Fibroblast of lung (primary cell): ENCODE measurements at regions not wholly inside any gene's neighbourhood (a gene's known extent, or its start where the extent isn't known, plus 50 kb on each side); places are given as distances from the start of the nearest gene placed in this dataset.

Source experiments
- DNase-seq, 2 donors: peaks; one replicate each; pipeline versions ENCODE4 v3.0.0 to v3.0.0-alpha.2; 2010; ENCODE audit warnings: low read depth in 2 of 2
- H2AFZ ChIP-seq: 2 replicates; pipeline ENCODE4 v1.5.1; 2012; ENCODE audit warnings: low read length, control low read depth, inconsistent platforms
- H3K27ac ChIP-seq: 2 replicates; pipeline ENCODE4 v1.5.1; 2011; ENCODE audit warnings: low read length, control low read depth; ENCODE audit not compliant: insufficient read depth
- H3K27me3 ChIP-seq: 2 replicates; pipeline ENCODE4 v1.5.1; 2011; ENCODE audit warnings: mild to moderate bottlenecking, low read length; ENCODE audit not compliant: control insufficient read depth, insufficient read depth
- H3K36me3 ChIP-seq: 2 replicates; pipeline ENCODE4 v1.5.1; 2011; ENCODE audit warnings: low read length; ENCODE audit not compliant: control insufficient read depth, insufficient read depth
- H3K4me1 ChIP-seq: 2 replicates; pipeline ENCODE4 v1.5.1; 2011; ENCODE audit warnings: low read length; ENCODE audit not compliant: control insufficient read depth, insufficient read depth; ENCODE audit errors: extremely low read depth
- H3K4me2 ChIP-seq: 2 replicates; pipeline ENCODE4 v1.5.1; 2011; ENCODE audit warnings: low read length, control low read depth; ENCODE audit not compliant: insufficient read depth; ENCODE audit errors: extremely low read depth
- H3K4me3 ChIP-seq, 4 experiments: fragments of 200-600 bp in 1 of 4; sonication (generic) in 1 of 4; replicated peaks in 1 of 4; 2 replicates each; pipeline ENCODE4 v1.5.1; 2011 to 2016; ENCODE audit warnings: low read length in 4 of 4, low read depth in 3 of 4, mild to moderate bottlenecking in 3 of 4, control low read depth in 2 of 4, inconsistent platforms in 1 of 4, mixed read lengths in 1 of 4; ENCODE audit not compliant: insufficient read depth in 1 of 4; ENCODE audit errors: control extremely low read depth in 1 of 4
- H3K79me2 ChIP-seq: 2 replicates; pipeline ENCODE4 v1.5.1; 2012; ENCODE audit warnings: mild to moderate bottlenecking, low read length, inconsistent platforms; ENCODE audit not compliant: control insufficient read depth, insufficient read depth
- H3K9ac ChIP-seq: 2 replicates; pipeline ENCODE4 v1.5.1; 2011; ENCODE audit warnings: mild to moderate bottlenecking, low read length, control low read depth; ENCODE audit not compliant: insufficient read depth
- H3K9me3 ChIP-seq: 2 replicates; pipeline ENCODE4 v1.5.1; 2012; ENCODE audit warnings: low read depth, low read length; ENCODE audit not compliant: control insufficient read depth, insufficient read depth
- H4K20me1 ChIP-seq: 2 replicates; pipeline ENCODE4 v1.5.1; 2011; ENCODE audit warnings: low read length; ENCODE audit not compliant: control insufficient read depth, insufficient read depth; ENCODE audit errors: extremely low read depth
- EZH2 ChIP-seq: IDR thresholded peaks from 2 replicates; pipeline ENCODE4 v1.5.1; 2012; ENCODE audit warnings: low read length, control low read depth, mild to moderate bottlenecking; ENCODE audit errors: missing control alignments
- TF ChIP-seq, protein P1 (sequence below), 2 donors: IDR thresholded peaks in 1 of 2; conservative IDR thresholded peaks in 1 of 2; 1 replicate in 1 of 2; 2 replicates in 1 of 2; pipeline ENCODE4 v1.5.1; 2011 to 2012; ENCODE audit warnings: low read length in 2 of 2, control low read depth in 1 of 2, inconsistent platforms in 1 of 2, low read depth in 1 of 2, mild to moderate bottlenecking in 1 of 2

DNA sequence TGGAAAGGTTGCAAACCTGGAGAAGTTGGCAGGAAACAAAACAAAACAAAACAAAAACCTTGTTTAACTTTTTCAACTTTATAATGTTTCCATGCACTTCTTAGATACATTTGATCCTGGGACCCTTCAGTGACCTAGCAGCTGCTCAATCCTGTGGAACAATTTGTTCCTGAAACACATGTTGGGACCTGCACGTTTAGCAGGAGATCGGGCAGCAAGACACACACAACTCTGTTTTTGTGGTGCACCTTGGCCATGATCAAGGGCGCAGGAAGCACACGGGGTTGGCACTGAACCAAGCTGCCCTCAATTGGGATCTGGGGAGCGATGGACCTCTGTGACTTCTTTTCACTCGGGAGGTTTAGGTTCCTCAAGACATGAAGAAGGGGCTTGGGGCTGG, 268.7 kb downstream of the LOXHD1 start:
- Histone ChIP-seq H3K4me2 (no peak overlapping the region), H3K36me3 (no peaks in the 10 kb centered on the region), H3K4me3 (no peak overlapping the region), H3K27me3 (no peaks in the 10 kb centered on the region), H3K27ac (no peak overlapping the region), H4K20me1 (no peaks in the 10 kb centered on the region), H3K4me1 (no peaks in the 10 kb centered on the region), H3K9me3 (no peaks in the 10 kb centered on the region), H3K9ac (no peak overlapping the region), H2AFZ (no peak overlapping the region), H3K79me2 (no peaks in the 10 kb centered on the region)
- no peak for DNase-seq
- TF ChIP-seq, protein P1, sequence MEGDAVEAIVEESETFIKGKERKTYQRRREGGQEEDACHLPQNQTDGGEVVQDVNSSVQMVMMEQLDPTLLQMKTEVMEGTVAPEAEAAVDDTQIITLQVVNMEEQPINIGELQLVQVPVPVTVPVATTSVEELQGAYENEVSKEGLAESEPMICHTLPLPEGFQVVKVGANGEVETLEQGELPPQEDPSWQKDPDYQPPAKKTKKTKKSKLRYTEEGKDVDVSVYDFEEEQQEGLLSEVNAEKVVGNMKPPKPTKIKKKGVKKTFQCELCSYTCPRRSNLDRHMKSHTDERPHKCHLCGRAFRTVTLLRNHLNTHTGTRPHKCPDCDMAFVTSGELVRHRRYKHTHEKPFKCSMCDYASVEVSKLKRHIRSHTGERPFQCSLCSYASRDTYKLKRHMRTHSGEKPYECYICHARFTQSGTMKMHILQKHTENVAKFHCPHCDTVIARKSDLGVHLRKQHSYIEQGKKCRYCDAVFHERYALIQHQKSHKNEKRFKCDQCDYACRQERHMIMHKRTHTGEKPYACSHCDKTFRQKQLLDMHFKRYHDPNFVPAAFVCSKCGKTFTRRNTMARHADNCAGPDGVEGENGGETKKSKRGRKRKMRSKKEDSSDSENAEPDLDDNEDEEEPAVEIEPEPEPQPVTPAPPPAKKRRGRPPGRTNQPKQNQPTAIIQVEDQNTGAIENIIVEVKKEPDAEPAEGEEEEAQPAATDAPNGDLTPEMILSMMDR (conservative IDR thresholded peaks at IDR 0.05 in 1 of 2, IDR thresholded peaks at IDR 0.05 in 1 of 2; ENCODE audit: low read depth in 1 of 2, low read length in 2 of 2), result no peak
- TF ChIP-seq EZH2, result no peak

DNA sequence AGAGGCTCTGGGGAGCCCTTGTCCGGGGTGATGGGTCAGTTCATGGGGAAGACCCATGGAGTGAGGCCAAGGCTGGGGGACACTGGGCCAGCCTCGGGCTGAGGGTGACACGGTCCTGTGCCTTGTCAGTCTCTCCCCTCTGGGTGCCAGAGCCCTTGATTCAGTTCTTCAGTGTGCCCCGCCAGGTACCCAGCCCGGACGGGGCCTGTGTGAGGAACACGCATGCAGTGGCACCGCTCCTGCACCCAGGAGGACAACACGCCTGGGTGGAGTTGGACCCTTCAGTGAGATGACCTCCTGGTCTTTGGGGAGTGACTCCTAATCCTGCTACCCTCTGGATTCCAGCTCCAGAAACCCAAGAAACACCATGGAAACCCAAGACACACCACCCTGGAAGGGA, 264.4 kb downstream of the LOXHD1 start:
- Histone ChIP-seq H3K4me3 (no peak overlapping the region), H3K27me3 (no peaks in the 10 kb centered on the region), H3K9ac (no peak overlapping the region), H3K4me2 (no peak overlapping the region), H3K4me1 (no peaks in the 10 kb centered on the region), H3K9me3 (no peaks in the 10 kb centered on the region), H4K20me1 (no peaks in the 10 kb centered on the region), H2AFZ (no peak overlapping the region), H3K27ac (no peak overlapping the region), H3K36me3 (no peaks in the 10 kb centered on the region), H3K79me2 (no peaks in the 10 kb centered on the region)
- TF ChIP-seq, protein P1 (conservative IDR thresholded peaks at IDR 0.05 in 1 of 2, IDR thresholded peaks at IDR 0.05 in 1 of 2; ENCODE audit: low read depth in 1 of 2, low read length in 2 of 2), result no peak
- no peak for TF ChIP-seq EZH2
- no peak for DNase-seq

DNA sequence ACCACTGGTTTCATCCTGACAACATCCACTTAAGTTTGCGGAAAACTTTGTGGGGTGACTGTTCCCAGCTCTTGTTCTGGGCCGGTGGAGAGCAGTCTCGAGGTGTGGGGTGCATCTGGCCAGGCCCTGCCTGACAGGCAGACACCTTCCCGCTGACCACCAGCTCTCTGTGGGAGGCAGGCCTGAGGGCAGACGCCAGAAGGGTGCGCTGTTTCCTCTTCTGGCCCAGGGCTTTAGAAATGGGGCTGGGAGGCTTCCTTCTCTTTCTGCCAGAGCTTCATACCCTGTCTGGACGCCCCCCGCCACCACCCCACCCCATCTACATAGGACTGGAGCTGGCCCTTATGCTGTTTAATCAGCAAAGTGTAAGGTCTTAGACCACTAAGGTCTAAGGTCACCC, 263.8 kb downstream of the LOXHD1 start:
- TF ChIP-seq EZH2, result no peak
- TF ChIP-seq, protein P1 (conservative IDR thresholded peaks at IDR 0.05 in 1 of 2, IDR thresholded peaks at IDR 0.05 in 1 of 2; ENCODE audit: low read depth in 1 of 2, low read length in 2 of 2), result no peak

More for the DNA sequence above, 263.8 kb downstream of the LOXHD1 start:
- no peaks in the 10 kb centered on the region for H3K4me1 ChIP-seq
- no peaks in the 10 kb centered on the region for H3K27me3 ChIP-seq
- H3K9ac ChIP-seq, result no peak overlapping the region
- no peaks in the 10 kb centered on the region for H3K9me3 ChIP-seq
- no peak overlapping the region for H3K27ac ChIP-seq
- no peaks in the 10 kb centered on the region for H3K36me3 ChIP-seq
- no peak for DNase-seq
- no peak overlapping the region for H3K4me3 ChIP-seq
- H3K4me2 ChIP-seq, result no peak overlapping the region
- H4K20me1 ChIP-seq, result no peaks in the 10 kb centered on the region
- no peaks in the 10 kb centered on the region for H3K79me2 ChIP-seq
- H2AFZ ChIP-seq, result no peak overlapping the region
